ENCODE measurements at regions not wholly inside any gene's neighbourhood (a gene's known extent, or its start where the extent isn't known, plus 50 kb on each side); places are given as distances from the start of the nearest gene placed in this dataset.
A peak's percentile ranks its signal among the peaks of the same experiment; 100 is the strongest.

DNA sequence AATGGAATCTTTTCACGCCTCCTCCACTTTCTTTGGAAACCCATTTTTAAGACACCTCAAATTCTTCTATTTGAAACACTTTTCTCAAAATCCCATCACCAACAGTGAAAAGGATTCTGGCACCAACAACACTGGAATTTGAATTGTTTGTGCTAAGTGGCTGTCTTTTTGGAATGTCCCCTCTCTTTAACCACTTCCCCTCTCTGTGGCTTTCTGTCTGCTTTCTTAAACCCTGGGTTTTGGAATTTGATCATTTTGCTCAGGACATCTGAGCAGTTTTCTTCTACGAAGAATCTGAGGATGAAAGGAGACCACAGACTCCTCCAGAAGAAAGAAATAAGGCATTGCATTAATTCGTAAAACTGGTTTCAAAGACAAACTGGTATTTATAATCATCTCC, 89.0 kb downstream of the MXRA5 start:
- DNase-seq (ENCODE audit: low spot score): peak; percentile 18

- no peak for DNase-seq (ENCODE audit: low spot score)
Observed at GRCh38 chrX:3256868-3257267, 89.6 kb downstream of the MXRA5 start.

DNA sequence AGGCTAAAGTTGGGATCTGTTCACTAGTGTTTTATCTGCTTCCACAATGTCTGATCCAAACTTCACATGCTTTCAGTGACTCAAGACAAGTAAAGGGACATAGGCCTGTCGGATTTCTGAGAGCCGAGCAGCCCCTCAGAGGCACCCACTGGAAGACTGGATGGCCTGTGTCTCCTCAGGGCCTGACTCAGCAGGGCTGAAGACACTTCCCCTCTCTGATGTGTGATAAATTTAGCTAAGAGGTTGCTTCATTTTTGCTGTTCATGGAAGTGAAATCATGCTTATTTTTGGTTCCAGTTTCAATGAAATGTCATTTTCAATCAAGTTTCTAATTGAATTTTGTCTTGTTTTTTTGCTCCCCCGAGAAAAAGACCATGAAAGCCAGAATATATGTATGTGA, 93.7 kb downstream of the MXRA5 start:
- no peak for DNase-seq (ENCODE audit: low spot score)

DNA sequence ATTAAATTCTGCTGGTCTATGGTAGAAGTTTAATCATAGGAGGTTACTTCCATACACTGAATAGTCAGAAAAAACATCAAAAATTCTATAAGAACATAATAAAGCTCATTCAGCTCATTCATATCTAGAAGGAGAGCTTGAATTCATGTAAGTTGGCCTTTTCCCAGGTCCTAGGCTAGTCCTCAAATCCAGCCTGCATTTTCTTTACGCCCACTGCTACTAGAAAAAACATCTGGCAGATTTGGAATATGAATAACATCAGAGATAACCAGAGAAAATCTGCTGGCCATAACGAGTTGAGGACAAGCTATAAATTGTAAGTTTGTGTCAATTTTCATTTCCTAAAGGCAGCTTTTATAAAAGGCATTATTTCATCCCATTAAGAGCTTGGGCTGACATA, 95.5 kb downstream of the MXRA5 start:
- DNase-seq (ENCODE audit: low spot score): no peak

- peak; percentile 8 for DNase-seq (ENCODE audit: low spot score)
Observed at GRCh38 chrX:3244955-3245354, 101.5 kb downstream of the MXRA5 start.

DNA sequence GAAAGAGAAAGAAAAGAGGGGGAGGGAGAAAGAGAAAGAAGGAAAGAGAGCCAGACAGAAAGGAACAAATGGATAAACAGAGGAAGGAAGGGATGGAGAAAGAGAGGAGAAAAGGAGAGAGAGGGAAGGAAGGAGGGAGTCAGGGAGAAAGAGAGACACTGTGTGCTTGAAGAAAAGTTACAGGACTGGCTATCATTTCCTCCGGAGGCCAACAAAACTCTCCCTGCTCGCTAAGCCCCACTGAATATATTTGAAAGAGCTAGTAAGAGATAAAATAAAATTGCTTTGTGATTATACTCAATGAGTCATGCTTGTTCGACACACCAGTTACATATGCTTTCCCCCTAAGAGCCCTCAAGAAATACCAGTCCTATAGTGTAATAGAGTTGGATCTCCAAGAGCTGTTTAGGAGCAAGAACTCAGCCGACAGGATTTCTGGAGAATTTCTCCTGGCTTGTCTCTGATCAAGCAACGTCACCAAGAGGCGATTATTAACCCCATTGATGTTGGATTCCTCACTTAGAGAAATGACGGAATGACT, 102.2 kb downstream of the MXRA5 start:
- DNase-seq (ENCODE audit: low spot score): peak; percentile 23

GRCh38 chrX:3232262-3232923, 114.1 kb downstream of the MXRA5 start:
- DNase-seq (ENCODE audit: low spot score): no peak

DNA sequence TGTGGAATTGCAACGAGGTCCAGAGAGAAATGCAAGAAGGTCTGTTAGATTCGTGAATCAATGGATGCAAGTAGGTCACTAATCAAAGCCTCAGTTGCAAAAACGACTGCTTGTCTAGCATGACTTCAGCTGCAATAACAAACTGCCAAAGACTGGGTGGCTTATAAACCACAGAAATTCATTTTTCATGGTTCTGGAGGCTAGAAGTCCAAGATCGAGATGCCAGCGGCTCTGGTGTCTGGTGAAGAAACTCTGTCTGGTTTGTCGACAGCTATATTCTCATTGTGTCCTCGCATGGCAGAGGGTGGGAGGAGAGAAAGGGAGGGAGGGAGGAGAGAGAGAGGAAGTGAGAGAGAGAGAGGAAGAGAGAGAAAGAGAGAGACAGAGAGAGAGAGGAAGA, 114.7 kb downstream of the MXRA5 start:
- no peak for DNase-seq (ENCODE audit: low spot score)

DNA sequence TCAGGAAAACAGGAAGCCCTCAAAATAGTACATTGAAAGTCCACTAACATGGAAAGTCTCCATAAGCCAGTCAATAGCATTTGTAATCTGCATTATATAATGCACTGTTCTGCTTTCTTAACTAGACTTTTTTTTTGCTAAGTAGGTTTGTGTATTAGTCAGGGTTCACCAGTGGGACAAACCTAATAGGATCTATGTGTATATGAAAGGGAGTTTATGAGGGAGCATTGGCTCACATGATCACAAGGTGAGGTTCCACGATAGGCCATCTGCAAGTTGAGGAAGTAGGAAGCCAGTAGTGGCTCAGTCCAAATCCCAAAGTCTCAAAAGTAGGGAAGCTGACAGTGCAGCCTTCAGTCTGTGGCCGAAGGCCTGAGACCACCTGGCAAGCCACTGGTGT, 116.0 kb downstream of the MXRA5 start:
- DNase-seq (ENCODE audit: low spot score): no peak

- DNase-seq (ENCODE audit: low spot score): no peak
Observed at GRCh38 chrX:3227526-3227925, 118.9 kb downstream of the MXRA5 start.

- DNase-seq (ENCODE audit: low spot score): no peak
Observed at GRCh38 chrX:3226087-3226486, 120.4 kb downstream of the MXRA5 start.

- DNase-seq (ENCODE audit: low spot score): no peak
Observed at GRCh38 chrX:3221643-3222042, 124.8 kb downstream of the MXRA5 start.

GRCh38 chrX:3219667-3220066, 126.8 kb downstream of the MXRA5 start:
- DNase-seq (ENCODE audit: low spot score): no peak

DNA sequence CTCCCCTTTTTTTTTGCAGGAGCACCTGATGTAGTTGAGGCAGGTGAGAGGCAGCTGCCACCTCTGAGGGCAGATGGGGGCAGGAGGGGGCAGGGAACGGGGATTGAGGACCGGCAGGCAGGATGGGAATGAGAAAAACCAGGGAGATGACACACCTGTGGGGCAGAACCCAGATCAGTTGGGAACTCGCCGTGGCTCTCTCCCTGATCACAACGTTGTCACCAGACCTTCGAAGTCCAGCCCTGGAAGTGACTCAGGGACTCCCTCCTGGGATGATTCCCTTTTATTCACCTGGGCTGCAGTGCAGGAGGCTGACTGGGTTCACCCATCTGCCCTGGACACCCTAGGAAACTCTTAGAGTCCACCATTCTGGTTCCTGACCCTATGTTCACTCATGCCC, 127.2 kb downstream of the MXRA5 start:
- DNase-seq (ENCODE audit: low spot score): no peak

DNA sequence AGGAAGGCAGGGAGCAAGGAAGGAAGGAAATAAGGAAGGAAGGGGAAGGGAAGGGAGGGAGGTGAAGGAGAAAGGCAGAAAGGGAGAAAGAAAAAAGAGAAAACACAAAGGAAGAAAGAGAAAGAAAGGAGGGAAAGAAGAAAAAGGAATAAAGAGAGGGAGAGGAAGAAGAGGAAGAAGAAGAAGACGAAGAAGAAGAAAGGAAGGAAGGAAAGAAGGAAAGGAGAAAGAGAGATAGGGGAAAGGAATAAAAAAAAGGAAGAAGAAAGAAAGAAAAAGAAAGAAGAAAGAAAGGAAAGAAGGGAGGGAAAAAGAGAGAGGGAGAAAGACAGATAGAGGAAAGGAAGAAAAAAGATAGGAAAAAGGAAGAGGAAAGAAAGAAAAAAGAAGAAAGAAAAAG, 128.0 kb downstream of the MXRA5 start:
- no peak for DNase-seq (ENCODE audit: low spot score)

GRCh38 chrX:3216581-3217180, 129.8 kb downstream of the MXRA5 start:
- no peak for DNase-seq (ENCODE audit: low spot score)

GRCh38 chrX:3215249-3215648, 131.2 kb downstream of the MXRA5 start:
- DNase-seq (ENCODE audit: low spot score): no peak

- DNase-seq (ENCODE audit: low spot score): no peak
Observed at GRCh38 chrX:3206314-3206713, 140.1 kb downstream of the MXRA5 start.

DNA sequence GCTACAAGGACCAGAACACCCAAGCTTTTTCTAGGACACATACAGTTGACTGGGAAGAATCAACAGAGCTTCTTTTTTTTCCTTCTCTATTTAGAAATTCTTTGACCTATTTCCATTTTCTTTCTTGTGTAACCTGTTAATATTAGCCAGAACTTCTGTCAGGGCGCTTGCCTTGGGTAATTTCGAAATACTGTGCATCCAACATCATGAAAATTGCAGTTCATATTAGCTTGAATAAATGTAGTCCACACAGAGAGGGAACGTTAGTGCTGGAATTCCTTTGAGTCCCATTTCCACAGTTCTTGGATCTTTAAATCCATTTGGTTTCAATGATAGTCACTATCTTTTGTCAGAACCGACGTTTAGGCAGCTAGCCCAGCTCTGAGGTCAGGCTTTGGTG, 141.8 kb downstream of the MXRA5 start:
- DNase-seq (ENCODE audit: low spot score): no peak

DNA sequence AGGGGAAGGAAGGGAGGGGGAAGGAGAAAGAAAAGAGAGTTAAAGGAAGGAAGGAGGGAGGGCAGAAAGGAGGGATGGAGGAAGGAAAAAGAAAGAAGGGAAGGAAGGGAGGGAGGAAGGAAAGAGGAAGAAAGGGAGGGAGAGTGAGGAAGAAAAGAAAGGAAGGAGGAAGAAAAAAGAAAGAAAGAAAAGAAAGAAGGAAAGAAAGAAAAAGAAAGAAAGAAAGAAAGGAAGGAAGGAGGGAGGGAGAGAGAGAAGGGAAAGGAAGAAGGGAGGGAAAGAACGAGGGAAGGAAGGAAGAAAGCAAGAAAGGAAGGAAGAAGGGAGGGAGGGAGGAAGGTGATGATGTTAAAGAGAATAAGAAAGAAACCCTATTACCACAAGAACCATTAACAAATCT, 150.6 kb downstream of the MXRA5 start:
- no peak for DNase-seq (ENCODE audit: low spot score)

DNA sequence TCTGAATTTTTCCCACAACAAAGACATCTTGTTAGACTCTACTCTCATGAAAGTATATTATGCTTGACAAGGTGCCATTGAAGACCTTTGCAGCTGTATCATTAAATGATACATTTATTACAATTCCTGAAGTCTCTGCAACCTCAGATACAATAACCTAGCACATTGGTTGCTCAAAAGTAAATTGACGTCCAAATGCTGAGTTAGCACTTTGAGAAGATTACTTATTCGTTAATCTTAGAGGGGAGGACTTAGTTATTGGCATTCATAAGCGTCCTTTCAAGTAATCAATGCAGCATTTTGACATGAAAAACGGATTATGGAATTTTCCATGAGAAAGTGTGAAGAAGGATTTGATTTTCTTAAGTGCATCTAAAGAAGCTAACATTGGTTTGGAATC, 151.6 kb downstream of the ARSF start:
- DNase-seq (ENCODE audit: low spot score): no peak

DNA sequence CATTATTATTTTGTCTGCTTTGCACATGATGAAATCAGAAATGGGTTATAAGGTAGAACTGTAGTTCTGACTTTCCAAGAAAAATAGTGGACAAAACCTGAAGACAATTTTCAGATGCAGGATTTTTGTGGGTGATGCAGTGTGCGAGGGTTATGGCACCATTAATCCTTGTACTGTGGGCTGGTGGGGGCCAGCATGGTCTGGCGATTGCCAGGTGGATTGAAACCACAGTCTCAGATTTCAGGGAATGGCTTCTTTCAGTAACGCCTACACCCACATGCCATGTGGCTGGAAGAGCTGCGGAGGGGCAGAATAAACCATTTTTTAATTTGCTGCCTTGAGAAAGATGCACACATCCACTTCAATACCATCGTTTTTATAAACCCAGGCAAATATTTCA, 150.5 kb downstream of the ARSF start:
- peak; percentile 5 for DNase-seq (ENCODE audit: low spot score)

DNA sequence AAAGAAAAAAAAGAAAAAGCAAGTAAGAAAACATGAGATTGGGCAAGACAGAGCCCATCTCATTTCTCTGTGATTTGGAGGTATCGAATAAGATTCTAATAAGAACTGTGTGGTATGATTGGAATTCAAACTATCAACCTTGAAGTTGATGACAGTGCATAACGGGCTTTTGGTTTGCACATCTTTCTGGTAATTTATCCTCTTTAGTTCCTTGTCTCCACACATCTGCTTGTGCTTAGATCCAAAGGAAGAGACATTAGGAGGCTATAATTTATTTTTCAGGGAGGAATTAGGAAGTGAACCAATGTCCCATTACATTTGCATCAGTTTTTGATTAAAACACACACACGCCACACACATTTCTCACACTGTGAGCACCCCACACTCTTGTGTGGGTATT, 149.9 kb downstream of the ARSF start:
- no peak for DNase-seq (ENCODE audit: low spot score)

Measured in H4 (cell line).